Aorta (tissue), 5 donors: ENCODE measurements at regions not wholly inside any gene's neighbourhood (a gene's known extent, or its start where the extent isn't known, plus 50 kb on each side); places are given as distances from the start of the nearest gene placed in this dataset.
A peak's percentile ranks its signal among the peaks of the same experiment; 100 is the strongest.

Experiments
- ATAC-seq: fragments of 200-7000 bp; cut with Tn5 transposase; one replicate; pipeline ENCODE4 v1.9.1; 2022; ENCODE audit warnings: moderate library complexity; ENCODE audit not compliant: low FRiP score
- DNase-seq, 2 donors: peaks; one replicate each; pipeline ENCODE4 v3.0.0-alpha.2; 2020
- H3K27ac ChIP-seq, 2 donors: one replicate each; pipeline ENCODE4 v1.5.1; 2013; ENCODE audit warnings: low read length in 2 of 2, mild to moderate bottlenecking in 2 of 2, moderate library complexity in 2 of 2, control low read depth in 1 of 2, inconsistent platforms in 1 of 2, low read depth in 1 of 2
- H3K27me3 ChIP-seq, 2 donors: one replicate each; pipeline ENCODE4 v1.6.1; 2013; ENCODE audit warnings: control low read depth in 1 of 2, low read length in 1 of 2, mild to moderate bottlenecking in 1 of 2, moderate library complexity in 1 of 2; ENCODE audit not compliant: insufficient read depth in 2 of 2, control insufficient read depth in 1 of 2
- H3K36me3 ChIP-seq, 2 donors: one replicate each; pipeline ENCODE4 v1.6.1; 2013; ENCODE audit warnings: control low read depth in 1 of 2, low read length in 1 of 2, mild to moderate bottlenecking in 1 of 2; ENCODE audit not compliant: insufficient read depth in 2 of 2, control insufficient read depth in 1 of 2
- H3K4me1 ChIP-seq, 2 donors: one replicate each; pipeline ENCODE4 v1.6.1; 2013; ENCODE audit warnings: low read length in 2 of 2, control low read depth in 1 of 2, mild to moderate bottlenecking in 1 of 2, moderate library complexity in 1 of 2; ENCODE audit not compliant: insufficient read depth in 2 of 2, control insufficient read depth in 1 of 2
- H3K4me3 ChIP-seq, 2 donors: one replicate each; pipeline ENCODE4 v1.5.1; 2013; ENCODE audit warnings: low read length in 2 of 2, control low read depth in 1 of 2, mild to moderate bottlenecking in 1 of 2
- H3K9me3 ChIP-seq: one replicate; pipeline ENCODE4 v1.6.1; 2013; ENCODE audit warnings: mild to moderate bottlenecking, low read length; ENCODE audit not compliant: control insufficient read depth
- WGBS, 2 donors: extraction: QIAGEN DNeasy Blood & Tissue Kit; methylation state at CpG; one replicate each; pipeline ENCODE4 v1.1.7; 2013; 5-methylcytosine and 5-hydroxymethylcytosine counted together
- intact Hi-C, 2 donors: fragments of 100-400 bp; cut with DNase I; formaldehyde crosslinking; loops; one replicate each; pipeline versions ENCODE4 v1.14.2 to v1.15.0; 2022
- donor health status: healthy with polysubstance abuse.
- donor health status: Bipolar disorder and iron deficiency.
- donor health status: DM: no; HTN: no; CAD: no.
- donor health status: DM: no; HTN: no; CAD: no.
- donor health status: DM: yes; HTN: yes; CAD: no.

DNA sequence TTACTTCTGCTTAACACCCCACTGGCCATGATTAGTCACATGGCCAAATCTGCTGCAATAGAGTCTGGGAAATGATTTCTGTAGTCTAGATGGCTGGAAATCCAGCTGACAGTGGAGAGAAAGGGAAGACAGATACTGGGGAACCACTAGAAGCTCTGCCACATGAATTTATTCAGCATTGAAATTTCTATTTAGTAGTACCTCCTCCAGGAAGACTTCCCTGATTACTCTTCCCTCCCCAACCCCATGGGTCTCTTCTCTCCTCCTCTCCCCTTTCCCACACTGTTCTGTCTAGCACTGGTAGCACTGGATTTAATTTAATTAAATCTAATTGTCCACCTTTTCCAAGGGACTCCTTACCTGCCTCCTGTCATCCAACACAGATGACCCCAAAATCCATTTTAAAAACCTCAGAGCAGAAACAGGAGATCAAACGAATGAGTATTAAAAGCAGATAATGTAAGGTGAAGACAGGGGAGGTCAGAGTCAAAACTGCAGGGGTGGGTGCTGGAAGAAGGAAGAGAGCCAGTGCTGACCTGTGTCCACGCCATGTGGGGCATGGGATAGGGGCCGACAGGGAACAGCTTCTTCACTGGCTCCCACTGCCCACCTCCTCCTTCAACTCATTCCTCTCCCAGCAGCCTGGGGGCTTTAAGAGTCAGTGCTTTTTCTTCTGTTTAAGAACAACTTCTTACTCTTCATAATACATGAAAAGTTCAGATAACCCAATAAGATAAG, 169.2 kb upstream of the HS6ST1 start:
- Histone ChIP-seq H3K4me1 (no peaks in the 10 kb centered on the region), H3K4me3 (no peak overlapping the region), H3K27ac (no peak overlapping the region), H3K36me3 (no peaks in the 10 kb centered on the region), H3K9me3 (no peaks in the 10 kb centered on the region), H3K27me3 (no peaks in the 10 kb centered on the region)
- 82 to 86% methylated on average over 3 of the region's 3 CpGs for WGBS, 2 donors
- ATAC-seq: no peak
- intact Hi-C loops: no loop called here
- no peak for DNase-seq

DNA sequence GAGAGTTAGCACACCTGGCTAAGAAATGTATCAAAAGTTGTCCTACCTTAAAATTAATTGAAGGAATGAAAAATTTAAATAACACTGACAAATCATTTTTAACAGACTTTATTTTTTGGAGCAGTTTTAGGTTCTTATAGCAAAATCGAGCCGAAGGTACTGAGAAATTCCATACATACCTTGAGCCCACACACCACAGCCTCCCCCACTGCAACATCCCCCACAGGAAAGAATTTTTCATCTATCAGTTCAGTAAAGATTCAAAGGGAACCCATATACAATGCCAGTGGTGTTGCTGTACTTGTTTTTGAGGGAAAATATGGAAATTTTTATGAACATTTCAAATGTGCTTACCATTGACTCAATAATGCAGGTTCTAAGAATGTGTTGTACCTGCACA, 169.8 kb upstream of the HS6ST1 start:
- Histone ChIP-seq H3K36me3 (no peaks in the 10 kb centered on the region), H3K4me1 (no peaks in the 10 kb centered on the region), H3K4me3 (no peak overlapping the region), H3K9me3 (no peaks in the 10 kb centered on the region), H3K27ac (no peak overlapping the region), H3K27me3 (no peaks in the 10 kb centered on the region)
- ATAC-seq (no peak), DNase-seq (no peak)
- 84 to 89% methylated on average over 2 of the region's 2 CpGs for WGBS, 2 donors
- intact Hi-C loops: no loop called here

DNA sequence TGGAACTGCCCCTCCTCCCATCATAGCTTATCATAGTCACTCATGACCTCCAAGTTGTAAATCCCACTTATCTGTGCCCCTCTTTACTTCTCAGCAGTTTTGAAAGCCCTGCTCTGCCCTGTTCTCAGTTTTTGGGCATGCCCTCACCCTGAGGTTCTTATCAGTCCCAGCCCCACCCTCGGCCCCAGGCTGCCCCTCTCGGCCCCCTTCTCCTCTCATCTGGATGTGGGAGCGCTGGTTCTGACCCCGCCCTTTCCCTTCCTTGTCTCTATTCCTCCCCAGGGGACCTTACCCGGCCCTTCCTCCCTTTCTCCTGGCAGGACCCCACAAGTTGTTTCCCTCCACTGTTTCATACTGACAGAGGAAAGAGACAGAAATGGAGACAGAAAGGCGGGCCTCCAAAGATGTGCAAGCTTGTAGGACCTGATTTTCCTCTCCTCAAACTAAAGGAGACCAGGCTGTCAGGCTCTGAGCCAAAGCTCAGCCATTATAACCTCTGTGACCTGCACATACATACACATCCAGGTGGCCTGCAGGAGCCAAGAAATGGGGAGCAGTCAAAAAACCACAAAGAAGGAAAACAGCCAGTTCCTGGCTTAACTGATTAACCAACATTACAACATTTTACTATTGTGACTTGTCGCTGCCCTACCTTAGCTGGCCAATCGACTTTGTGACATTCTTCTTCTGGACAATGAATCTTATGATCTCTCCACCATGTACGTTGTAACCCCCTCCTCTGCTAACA, 171.0 kb upstream of the HS6ST1 start:
- Histone ChIP-seq H3K27me3 (no peaks in the 10 kb centered on the region), H3K4me3 (no peak overlapping the region), H3K4me1 (no peaks in the 10 kb centered on the region), H3K36me3 (no peaks in the 10 kb centered on the region), H3K27ac (no peak overlapping the region), H3K9me3 (no peaks in the 10 kb centered on the region)
- intact Hi-C loops: no loop called here
- 62 to 67% methylated on average over 9 of the region's 9 CpGs for WGBS, 2 donors
- ATAC-seq (no peak), DNase-seq (no peak)

DNA sequence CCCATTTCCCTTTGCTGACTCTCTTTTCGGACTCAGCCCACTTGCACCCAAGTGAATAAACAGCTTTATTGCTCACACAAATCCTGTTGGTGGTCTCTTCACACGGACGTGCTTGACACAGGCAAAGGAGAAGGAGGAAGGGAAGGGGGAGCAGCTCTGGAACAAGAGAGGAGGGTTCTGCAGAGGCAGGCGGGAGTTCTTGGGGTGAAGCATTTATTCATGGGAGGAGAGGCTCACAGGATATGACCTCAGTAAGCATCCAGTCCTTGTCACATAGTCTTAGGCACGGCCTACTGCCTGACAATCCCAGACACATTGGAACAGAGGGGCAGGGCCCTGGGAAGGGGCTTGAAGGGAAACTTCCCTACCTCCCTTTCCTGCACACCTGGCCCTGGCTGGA, 171.7 kb upstream of the HS6ST1 start:
- ATAC-seq (no peak), DNase-seq (no peak)
- intact Hi-C loops: no loop called here
- Histone ChIP-seq H3K4me3 (no peak overlapping the region), H3K36me3 (no peaks in the 10 kb centered on the region), H3K9me3 (no peaks in the 10 kb centered on the region), H3K27ac (no peak overlapping the region), H3K4me1 (no peaks in the 10 kb centered on the region), H3K27me3 (no peaks in the 10 kb centered on the region)
- 91 to 95% methylated on average over 5 of the region's 5 CpGs for WGBS, 2 donors

DNA sequence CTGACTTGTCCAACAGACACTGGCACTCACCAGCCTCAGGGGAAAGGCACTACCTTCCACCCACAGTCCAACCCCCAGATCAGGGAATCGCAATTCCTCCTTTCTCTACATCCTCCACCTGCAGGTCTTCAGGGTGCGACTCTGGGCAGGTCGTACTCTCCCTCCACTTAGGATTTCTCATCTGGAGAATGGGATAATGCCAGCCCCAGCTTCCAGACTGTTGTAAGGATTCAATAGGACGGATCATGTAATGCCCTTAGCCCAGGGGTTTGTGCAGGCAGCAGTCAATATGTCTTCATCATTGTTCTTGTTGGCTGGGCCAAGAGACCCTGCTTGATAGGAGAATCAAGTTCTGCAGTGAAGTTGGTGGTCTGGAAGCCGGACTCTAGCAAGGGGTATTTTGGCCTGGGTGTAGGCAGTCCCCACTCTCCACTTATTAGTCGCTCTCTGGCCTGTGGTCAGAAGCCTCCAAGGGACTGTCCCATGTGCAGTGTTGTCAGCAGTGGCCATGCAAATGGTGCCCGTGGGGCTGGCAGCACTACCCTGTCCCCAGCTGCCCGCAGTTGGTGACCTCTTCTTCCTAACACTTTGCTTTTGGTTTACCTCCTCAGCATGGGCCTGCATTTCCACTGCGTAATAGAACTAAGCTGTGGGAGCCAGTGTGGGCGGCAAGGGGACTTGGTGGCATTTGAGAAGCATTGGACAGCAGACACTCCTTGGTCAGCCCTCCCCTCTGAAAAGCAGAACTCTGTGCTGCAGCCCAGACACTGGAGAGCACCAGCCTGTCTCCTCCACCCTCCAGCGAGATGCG, 172.4 kb upstream of the HS6ST1 start:
- DNase-seq (no peak), ATAC-seq (no peak)
- Histone ChIP-seq H3K36me3 (no peaks in the 10 kb centered on the region), H3K27ac (no peak overlapping the region), H3K9me3 (no peaks in the 10 kb centered on the region), H3K4me3 (no peak overlapping the region), H3K4me1 (no peaks in the 10 kb centered on the region), H3K27me3 (no peaks in the 10 kb centered on the region)
- intact Hi-C loops: no loop called here
- WGBS, 2 donors: 96 to 97% methylated on average over 12 of the region's 12 CpGs

DNA sequence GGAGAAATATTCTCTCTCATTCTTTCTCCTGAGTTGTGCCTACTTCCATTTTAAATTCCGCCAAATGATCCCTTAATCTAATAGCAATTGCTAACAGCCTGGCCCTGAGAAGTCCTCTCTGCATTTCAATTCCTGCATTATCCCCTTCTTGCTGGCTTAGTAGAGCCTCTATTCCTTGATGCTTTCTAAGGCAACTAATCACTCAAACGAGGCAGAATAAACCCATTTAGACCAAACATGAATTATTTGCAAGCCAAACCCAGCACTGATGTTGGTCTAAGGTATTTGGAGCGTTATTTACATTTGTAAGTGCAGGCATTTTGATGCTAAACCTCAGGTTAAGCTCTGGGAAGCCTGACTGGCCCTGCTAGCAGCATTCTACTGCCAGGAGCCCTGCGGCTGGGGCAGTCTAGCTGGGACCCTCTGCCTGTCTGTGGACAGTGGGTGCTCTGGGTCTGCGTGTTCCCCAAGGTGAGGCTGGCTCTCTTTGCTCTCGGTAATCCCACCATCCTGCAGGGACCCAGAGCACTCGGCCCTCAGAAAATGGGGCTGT, 173.1 kb upstream of the HS6ST1 start:
- 96 to 97% methylated on average over 7 of the region's 7 CpGs for WGBS, 2 donors

DNA sequence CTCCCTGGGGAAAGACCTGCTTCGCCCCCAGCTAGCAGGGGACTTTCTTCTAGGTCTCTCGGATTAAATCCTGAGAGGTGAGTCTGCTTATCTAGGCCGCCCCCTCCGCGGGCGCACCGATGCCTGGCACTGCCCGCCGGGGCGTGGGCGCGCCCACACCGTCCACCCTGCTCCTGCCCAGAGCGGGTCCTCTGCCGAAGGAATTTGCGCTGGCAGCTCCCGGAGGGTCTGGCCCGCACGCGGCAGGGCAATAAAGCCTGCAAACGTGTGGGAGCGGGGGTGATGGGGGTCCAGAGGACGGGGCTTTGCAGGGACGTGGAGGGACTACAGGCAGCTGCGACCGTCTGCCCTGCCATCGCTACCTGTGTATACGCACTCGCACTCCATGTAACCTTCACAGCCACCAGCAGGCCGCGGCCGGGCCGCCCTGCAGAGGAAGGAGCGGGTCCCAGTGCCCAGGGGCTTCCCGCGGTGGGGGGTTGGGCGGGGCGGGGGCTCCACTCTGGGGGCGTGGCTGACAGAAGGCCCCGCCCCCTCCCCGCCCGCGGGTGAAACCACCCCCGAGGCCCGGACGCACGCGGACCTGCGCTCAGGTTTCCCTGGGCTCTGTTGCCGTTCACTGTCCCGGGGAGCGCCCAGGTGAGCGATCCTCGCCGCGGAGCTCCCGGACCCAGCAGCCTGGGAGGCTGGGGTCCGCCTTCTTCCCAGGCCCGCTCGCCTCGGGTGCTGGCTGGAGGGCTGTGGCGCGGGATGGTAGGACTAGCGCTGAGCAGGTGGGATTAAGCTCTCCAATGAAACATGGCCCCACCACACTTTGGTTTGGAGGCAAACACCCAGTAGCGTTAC, 174.5 kb upstream of the HS6ST1 start:
- Histone ChIP-seq H3K4me3 (no peak overlapping the region), H3K9me3 (no peaks in the 10 kb centered on the region), H3K4me1 (no peaks in the 10 kb centered on the region), H3K36me3 (no peaks in the 10 kb centered on the region), H3K27ac (no peak overlapping the region), H3K27me3 (no peaks in the 10 kb centered on the region)
- WGBS, 2 donors: 74 to 83% methylated on average over 59 to 65 of the region's 65 CpGs
- DNase-seq: no peak
- peak; percentile 4 for ATAC-seq
- intact Hi-C loops: no loop called here

More for the DNA sequence above, 173.1 kb upstream of the HS6ST1 start:
- no peak for ATAC-seq
- H3K4me1 ChIP-seq: no peaks in the 10 kb centered on the region
- no peaks in the 10 kb centered on the region for H3K36me3 ChIP-seq
- no peaks in the 10 kb centered on the region for H3K9me3 ChIP-seq
- H3K4me3 ChIP-seq: no peak overlapping the region
- no peak for DNase-seq
- no peaks in the 10 kb centered on the region for H3K27me3 ChIP-seq
- no peak overlapping the region for H3K27ac ChIP-seq
- intact Hi-C loops: no loop called here

DNA sequence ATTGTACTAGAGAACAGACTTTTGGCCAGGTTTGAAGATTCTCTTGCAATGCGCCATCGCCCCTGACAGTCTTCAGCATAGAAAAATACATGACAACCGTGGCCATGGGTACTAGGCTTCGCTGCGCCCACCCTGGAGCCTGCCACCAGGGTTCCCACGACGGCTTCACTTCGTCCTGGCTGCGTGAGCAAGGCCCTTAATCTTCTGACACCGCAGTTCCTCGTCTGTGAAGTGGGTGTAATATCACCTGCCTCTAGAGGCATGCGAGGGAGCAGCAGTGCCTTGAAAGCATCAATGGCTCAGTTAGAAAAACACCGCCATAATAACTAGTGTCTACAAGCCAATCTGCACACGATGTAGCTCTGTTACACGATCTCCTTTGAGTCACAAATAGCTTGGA, 175.2 kb upstream of the HS6ST1 start:
- DNase-seq (no peak), ATAC-seq (no peak)
- no peaks in the 10 kb centered on the region for H3K36me3 ChIP-seq
- H3K4me3 ChIP-seq: no peak overlapping the region
- no peaks in the 10 kb centered on the region for H3K4me1 ChIP-seq
- WGBS, 2 donors: 75 to 79% methylated on average over 15 of the region's 15 CpGs
- H3K9me3 ChIP-seq: no peaks in the 10 kb centered on the region
- no peaks in the 10 kb centered on the region for H3K27me3 ChIP-seq
- no peak overlapping the region for H3K27ac ChIP-seq
- intact Hi-C loops: no loop called here
